DMS53 treated with DMSO at 0.1 percent for 48 hours (cell line): ENCODE measurements at regions not wholly inside any gene's neighbourhood (a gene's known extent, or its start where the extent isn't known, plus 50 kb on each side); places are given as distances from the start of the nearest gene placed in this dataset.

Experiments
- DNase-seq: peaks from one replicate; lab custom pipeline; 2025; ENCODE audit not compliant: unreplicated experiment; lab: John Stamatoyannopoulos, UW

GRCh38 chr20:61127311-61128039 lies 124.6 kb upstream of the CDH4 start:
- no peak for DNase-seq

DNA sequence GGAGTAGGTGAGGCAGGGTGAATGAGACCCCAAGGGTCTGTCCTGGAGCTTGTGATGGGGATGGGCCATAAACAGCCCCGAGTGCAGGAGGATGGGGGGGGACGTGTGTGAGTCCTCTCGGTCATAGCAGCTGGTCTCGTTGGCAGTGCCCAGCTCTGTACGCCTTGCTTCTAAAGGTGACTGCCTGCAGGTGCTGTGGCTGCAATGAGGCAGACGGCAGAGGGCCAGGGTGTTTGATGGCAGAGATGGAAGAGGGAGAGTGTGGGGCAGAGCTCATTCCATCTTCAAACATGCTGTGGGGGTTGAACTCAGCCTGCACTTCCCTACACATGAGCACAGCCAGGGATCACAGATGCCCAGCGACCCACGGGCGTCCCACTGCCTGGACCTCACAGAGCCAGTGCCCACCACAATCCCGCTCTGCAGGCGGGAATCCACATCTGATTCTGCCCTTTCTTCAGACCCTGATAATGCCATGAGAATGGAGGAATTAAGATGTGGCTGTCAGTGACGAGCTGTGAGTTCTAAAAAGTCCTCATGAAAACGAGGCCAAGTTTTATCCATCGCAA lies 123.3 kb upstream of the CDH4 start:
- no peak for DNase-seq

- no peak for DNase-seq
Measured at GRCh38 chr20:61129311-61129710, 122.8 kb upstream of the CDH4 start.

DNA sequence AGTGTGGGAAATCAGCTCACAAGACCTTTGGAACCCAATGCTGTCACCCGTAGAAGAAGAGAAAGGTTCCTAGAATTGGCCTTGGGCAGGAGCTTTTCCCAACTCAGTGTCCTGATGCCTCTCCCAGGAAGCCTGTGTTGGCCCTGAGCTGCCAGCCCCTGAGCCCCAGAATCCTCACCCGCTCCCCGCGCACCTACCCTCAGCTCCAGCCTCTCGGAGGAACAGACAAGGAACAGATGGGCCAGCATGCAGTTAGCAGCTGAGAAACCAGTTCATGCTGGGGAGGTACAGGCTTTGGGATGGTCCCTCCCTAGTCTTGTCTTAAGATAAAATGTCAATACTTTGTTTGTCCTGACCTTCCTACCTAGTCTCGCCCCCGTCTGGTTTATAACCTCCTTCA lies 121.9 kb upstream of the CDH4 start:
- no peak for DNase-seq

DNA sequence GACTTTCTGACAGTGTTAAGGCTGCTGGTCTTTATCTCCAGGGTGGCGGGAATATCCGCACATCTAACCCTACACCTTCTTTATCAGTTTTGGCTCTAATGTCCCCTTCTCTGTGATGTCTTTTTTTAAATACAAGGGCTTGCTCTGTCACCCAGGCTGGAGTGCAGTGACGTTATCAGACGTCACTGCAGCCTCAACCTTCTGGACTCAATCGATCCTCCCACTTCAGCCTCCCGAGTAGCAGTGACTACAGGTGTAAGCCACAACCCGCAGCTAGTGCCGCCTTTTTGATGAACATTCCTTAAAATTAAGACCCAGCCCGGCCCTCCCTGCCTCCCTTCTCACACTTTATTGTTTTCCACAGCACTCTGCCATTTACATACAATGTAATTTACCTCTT lies 120.1 kb upstream of the CDH4 start:
- no peak for DNase-seq

DNA sequence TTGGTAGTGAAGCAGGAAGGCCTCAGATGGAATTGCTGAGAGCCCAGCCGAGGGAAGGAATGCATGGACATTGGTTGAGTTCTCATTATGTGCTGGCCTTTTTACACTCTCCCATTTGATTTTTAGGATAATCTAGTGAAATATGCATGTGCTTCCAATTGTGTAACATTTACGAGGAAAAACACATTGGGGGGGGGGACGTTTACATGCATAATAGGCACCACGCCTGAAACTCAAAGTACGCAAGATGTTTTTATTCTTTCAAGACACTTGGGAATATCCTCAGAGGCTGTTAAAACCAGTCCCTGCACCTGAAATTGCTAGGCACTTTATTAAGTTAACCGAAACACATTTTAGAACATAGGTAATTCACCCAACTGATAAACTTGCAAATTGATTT lies 118.5 kb upstream of the CDH4 start:
- no peak for DNase-seq

- DNase-seq = no peak
Measured at GRCh38 chr20:61134296-61135030, 117.6 kb upstream of the CDH4 start.

DNA sequence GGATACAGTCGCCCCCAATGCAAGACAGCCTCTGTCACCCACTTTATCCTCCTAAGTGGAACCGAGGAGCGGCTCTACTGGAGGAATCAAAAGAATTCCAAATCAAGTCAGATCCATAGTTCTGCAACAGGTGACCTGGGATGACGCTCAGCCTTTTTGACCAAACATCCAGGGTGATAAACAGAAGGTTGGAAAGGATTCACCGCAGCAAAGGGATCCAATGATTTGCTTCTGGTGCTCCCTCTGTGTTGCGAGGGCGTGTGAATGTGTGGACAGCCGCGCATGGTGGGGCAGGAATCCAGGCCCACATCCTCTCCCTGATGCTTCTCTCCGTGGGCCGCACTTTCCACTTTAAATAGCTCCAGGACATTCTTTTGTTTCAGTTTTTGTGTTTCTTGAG lies 116.8 kb upstream of the CDH4 start:
- no peak for DNase-seq

DNA sequence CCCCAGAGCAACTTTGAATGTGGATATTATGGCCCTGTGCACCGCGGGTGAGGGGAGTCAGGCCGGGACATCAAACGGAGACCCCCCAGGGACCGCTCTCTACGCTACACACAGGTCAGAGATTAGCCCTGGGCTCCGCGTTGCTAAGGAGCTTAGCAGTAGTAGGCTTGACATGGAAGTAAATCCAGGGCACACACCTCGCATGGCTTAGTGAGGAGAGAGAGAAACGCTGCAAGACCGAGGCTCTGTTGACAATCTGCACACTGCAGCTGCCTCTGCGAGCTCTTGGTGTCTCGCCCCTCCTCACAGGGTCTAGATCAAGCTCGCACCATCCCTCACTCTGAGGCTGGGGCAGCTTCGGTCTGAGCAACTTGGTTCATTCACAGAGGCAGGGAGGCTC lies 116.1 kb upstream of the CDH4 start:
- no peak for DNase-seq

GRCh38 chr20:61138566-61138965 lies 113.5 kb upstream of the CDH4 start:
- no peak for DNase-seq

GRCh38 chr20:61139031-61139430 lies 113.0 kb upstream of the CDH4 start:
- DNase-seq = no peak

DNA sequence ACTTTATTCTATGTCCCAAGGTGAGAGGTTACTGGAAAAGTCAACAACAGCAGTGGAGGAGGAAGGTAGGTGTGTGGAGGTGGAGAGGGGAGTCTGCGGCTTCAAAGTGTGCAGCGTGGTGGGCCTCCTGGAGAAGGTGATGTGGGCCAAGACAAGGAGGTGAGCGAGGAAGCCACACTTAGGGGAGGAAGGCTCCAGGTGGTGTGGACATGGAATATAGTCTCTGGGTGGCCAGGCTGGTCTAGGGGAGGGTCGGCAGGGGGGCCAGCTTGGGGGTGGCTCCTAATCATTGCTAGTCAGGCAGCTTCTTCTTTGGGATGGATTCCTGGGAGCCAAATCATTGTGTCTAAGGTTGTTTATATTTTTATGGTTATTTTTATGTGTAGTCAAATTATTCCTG lies 111.5 kb upstream of the CDH4 start:
- DNase-seq = no peak

DNA sequence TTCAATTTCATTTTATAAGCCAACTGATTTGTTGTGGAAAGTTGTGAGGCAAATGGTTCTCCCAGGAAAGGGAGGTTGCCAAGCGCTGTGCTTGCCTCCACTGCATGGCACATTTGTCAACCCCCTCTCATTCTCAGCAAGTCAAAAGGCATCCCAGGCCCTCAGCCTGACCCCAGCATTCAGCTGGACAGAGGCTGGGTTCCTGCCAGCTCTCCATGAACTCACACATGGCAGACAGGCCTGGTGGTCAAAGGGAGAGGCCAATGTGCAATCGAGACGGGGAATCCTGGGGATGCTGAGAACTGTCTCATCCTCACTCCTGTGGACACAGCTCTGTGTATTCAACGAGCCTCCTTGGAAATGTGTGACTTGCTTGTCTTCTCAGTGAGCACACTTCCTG lies 106.0 kb upstream of the CDH4 start:
- DNase-seq = no peak

DNA sequence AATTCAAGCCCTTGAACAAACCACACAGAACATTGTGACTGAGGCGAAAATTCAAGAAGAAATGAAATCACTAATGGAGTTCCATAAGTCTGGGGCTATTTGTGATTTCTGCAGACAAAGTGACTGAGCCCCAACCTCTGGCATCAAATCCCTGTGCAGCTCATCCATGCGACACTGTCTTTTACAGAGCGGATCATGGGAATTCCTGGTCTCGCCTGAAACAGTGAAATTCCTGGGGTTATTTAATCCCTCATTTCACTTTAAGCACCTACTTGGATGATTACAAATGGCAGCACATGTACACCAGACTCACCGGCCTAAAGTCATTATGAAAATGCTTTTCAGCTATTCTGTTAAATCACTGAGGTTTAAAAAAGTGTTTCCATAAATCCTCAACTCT lies 102.4 kb upstream of the CDH4 start:
- DNase-seq = no peak

DNA sequence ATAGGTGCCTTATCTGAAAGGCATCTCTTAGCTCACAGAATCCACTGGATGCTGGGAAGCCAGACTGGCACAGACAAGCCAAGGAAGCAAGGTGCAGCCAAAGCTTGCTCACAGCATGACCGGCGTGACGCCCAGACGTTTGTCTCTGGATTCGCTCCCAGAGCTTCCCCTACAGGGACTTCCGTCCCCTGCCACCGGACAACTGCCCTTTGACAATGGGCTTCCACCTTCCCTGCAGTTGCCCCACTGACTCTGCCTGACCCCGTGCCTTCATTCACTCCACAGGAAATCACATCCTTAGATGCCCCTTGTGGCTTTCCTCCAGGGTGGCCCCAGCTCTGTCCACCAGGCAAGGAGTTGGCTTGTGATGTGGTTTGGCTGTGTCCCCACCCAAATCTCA lies 94.8 kb upstream of the CDH4 start:
- no peak for DNase-seq

DNA sequence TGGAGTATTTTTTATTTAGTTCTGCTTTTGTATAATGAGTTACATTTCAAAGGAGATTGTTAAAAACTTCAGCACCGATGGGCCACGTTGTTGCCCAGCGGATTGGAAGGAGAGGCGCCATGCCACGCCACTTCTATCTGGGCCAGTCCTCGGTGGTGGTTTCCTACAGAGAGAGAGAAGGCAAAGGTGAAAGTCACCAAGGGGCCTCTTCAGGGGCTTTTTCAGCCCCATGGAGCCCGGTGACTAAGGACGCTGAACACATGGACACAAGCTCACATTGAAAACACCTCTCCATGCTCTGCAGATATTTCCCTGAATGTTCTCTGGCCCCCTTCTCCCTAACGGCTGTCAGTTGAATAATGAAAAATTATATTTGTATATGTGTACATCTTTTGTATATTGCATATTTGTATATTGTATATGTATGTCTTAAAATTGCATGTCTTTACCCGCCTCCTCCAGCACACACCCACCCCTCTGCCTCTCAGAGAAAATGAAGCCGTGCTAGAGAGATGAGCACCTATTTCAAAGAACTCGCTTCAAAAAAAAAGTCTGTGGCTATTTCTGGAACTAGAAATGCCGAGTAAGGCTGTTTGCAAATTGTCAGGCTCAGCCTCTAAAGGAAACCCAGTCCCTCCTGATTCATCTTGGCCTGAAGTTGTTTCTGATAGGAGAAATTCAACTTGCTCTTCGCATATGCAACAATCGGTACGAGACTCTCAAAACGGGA lies 91.9 kb upstream of the CDH4 start:
- no peak for DNase-seq

- DNase-seq = no peak
Measured at GRCh38 chr20:61161726-61162390, 90.2 kb upstream of the CDH4 start.

- DNase-seq = no peak
Measured at GRCh38 chr20:61162451-61162850, 89.6 kb upstream of the CDH4 start.

DNA sequence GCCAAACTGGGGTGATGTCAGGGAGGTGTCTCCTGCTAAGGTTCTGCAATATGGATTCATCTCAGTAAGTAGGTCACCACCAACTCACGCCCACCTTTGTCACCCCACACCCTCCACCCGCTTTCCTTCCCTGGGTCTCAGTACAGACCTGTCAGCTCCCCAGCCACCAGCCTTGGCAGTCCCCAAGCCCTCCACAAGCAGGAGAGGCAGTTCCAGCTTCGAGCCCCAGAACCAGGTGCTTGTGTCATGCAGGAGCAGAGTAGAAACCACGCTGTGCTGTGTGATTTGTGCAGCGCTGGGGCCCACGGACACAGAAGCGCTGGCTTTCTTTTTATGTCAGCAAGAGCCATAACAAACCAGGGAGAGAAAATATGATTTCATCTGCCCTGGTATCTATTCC lies 89.0 kb upstream of the CDH4 start:
- DNase-seq = no peak

DNA sequence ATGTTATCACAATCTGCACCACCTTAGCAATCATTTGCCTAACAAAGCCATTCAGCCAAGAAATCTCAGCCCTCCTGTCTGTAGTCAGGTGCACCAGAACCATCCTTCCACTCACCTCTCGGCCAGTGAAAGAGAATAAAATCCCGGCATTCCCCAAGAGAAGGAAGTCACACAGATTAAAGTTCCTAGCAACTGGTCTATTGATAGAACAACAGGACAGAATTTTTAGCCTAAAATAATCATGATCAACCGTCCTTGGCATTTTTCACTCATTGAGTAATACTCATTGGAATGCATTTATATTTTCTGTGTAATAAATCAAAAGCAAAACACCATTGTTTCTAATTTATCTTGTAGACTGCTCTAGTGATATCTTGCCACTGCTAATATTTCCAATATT lies 85.7 kb upstream of the CDH4 start:
- DNase-seq = no peak

DNA sequence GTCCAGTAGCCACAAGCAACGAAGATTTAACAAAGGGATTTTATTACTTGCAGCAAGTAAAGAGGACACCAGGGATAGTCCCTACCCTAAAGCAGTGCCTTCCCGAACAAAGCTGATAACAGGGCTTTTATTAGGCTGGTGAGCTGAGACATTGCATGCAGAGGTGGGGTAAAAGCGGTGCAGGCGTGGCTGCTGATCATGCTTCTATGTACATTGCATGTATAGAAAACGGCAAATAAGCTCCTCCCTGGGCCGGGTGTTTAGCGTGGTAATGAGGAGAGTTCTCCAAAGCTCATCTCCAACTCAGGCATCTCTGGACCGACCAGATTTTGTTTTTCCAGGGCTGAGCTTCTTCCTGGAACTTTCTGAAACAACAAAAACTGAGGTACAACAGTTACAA lies 83.5 kb upstream of the CDH4 start:
- DNase-seq = no peak
